Activated CD8-positive, alpha-beta memory T cell treated with anti-CD3 and anti-CD28 coated beads, Interleukin-2, amount 50 U/mL, for 4 hours (primary cell): ENCODE measurements at regions not wholly inside any gene's neighbourhood (a gene's known extent, or its start where the extent isn't known, plus 50 kb on each side); places are given as distances from the start of the nearest gene placed in this dataset.

Experiments
- DNase-seq: peaks from one replicate; pipeline ENCODE4 v3.0.0-alpha.2; 2020

GRCh38 chr2:122955776-122956175 lies 1069.3 kb upstream of the CNTNAP5 start:
- DNase-seq, result no peak

DNA sequence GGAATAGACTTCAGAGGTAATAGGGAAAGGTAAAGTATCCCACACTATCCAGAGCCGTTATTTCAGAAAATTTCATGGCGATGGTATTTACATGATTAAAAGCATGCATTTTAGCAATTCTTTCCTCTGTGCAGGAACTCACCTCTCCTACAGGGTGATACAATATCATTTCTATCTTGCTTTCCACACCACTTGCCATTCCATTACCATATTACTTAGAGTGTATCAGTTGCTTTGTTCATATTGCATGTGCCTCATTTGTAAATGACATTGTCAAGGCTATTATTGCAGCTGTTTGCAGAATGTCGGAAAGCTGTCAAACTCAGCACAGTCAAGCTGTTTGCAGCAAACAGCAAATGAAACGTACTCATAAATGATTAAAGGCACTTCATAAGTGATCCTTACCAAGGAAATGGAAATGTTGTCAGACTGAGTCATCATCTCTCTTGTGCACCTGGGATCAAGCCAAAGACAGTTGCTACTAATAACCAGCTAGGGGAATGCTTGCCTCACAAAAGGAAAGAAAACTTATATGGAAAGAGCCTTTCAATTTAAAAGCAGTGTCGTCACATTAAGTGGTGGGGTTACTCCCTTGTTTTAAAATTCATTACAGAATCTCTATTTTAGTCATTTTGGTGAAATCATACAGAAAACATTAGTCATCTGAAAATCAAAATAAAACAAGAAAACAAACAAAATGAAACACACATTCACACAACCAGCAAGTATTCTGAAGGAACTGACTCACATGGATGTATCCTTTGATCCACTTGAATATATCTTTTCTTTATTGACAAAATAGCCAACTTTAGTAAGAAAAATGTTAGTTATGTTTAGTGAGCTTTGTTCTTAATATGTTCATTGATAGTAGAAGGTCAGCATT lies 1064.1 kb upstream of the CNTNAP5 start:
- no peak for DNase-seq

GRCh38 chr2:122966461-122966860 lies 1058.6 kb upstream of the CNTNAP5 start:
- no peak for DNase-seq

GRCh38 chr2:122977580-122977979 lies 1047.5 kb upstream of the CNTNAP5 start:
- no peak for DNase-seq

GRCh38 chr2:122980671-122981070 lies 1044.4 kb upstream of the CNTNAP5 start:
- DNase-seq, result no peak

GRCh38 chr2:122982936-122983335 lies 1042.2 kb upstream of the CNTNAP5 start:
- DNase-seq, result no peak

- DNase-seq, result no peak
Measured at GRCh38 chr2:122988395-122989221, 1036.5 kb upstream of the CNTNAP5 start.

- no peak for DNase-seq
Measured at GRCh38 chr2:122993592-122993991, 1031.5 kb upstream of the CNTNAP5 start.

DNA sequence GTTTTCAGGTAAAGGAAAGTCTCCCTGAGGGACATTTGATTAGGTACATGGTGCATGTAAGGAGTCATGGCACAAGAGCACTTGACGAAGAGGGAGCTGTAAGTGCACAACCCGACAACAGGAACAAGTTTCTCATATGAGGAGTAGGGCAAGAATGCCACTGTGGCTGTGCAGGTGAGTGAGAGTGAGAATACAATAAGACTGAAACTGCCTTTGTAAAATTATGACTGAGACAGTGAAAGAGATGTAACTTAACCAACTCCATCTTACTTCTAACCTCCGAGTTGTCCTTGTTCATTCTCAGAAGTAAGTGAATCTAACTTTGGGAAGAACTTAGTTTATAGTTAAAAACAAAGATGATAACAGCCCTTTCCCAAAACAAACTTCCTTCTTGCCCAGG lies 1025.8 kb upstream of the CNTNAP5 start:
- DNase-seq, result no peak

GRCh38 chr2:122999821-123000220 lies 1025.3 kb upstream of the CNTNAP5 start:
- DNase-seq, result no peak

- DNase-seq, result no peak
Measured at GRCh38 chr2:123002660-123003248, 1022.3 kb upstream of the CNTNAP5 start.

GRCh38 chr2:123015186-123015585 lies 1009.9 kb upstream of the CNTNAP5 start:
- DNase-seq, result no peak

- no peak for DNase-seq
Measured at GRCh38 chr2:123035541-123035940, 989.5 kb upstream of the CNTNAP5 start.

- no peak for DNase-seq
Measured at GRCh38 chr2:123036300-123036699, 988.8 kb upstream of the CNTNAP5 start.

GRCh38 chr2:123040506-123040905 lies 984.6 kb upstream of the CNTNAP5 start:
- no peak for DNase-seq

DNA sequence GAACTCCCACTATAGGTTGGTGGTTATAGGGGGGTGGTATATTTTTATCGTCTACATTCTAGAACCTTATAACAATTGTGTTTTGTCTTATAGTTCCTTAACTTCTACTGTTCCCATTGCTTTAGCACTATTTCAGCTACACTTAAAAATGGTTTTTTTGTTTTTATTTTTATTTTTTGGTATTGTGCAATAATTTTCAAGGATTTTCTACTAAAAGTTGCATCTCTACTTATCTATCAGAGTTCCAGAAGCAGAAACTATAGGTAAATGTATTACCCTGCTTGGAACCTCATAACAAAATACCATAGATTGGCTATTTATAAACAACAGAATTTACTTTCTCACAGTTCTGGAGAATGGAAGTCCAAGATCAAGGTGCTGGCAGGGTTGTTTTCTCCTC lies 981.6 kb upstream of the CNTNAP5 start:
- no peak for DNase-seq

DNA sequence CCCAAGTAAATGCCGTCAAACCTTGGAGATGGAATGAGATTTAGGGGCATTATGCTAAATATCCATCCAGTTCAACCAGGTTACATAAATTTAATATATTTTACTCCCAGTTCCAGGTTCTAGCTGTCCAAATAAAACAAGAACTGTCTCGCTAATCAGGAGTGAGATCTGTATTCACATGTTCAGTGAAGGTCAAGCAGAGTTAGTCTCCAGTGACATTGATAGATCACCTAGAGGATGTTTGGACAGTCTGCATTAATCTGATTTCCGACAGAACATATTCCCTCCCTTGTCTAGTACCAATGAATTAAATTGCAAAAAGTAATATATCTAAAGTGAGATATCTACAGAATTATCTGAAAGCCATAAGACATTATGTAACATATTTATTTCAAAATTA lies 979.4 kb upstream of the CNTNAP5 start:
- no peak for DNase-seq

DNA sequence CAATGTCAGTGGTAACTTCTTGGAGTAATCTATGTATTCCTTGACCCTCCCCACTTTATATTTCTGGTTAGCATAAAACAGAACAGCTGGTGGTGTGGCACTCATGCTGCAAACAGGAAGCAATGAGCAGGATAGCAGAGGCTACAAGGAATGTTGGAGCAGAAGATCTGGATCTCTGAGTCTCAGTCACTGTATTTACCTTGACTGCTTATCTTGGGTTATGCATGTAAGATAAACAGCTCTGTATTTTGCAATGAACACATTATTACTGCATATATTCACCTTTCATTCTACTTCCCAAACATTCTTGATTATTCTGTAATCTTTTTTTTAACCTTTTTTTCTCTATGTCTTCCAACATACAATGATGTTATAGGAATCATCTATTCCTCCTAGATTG lies 977.9 kb upstream of the CNTNAP5 start:
- DNase-seq, result no peak

- DNase-seq, result no peak
Measured at GRCh38 chr2:123051136-123051535, 974.0 kb upstream of the CNTNAP5 start.

DNA sequence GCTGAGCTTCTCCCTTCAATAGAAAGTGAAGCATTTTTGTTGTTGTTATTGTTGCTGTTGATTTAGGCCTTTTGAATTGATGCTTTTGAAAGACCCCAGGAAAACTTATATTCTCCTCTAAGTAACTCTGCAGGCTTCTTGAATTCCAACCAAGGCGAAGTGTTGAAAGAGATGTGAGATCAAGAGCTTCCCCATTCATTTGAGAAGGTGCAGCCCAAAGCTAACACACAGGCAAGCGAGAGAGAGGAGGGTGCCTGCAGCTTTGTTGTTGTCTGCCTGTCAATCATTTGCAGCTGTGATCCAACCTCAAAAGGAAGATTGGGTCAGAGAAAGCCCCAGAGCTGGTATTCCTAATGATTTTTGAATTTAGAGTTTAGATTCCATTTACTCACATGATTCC lies 963.6 kb upstream of the CNTNAP5 start:
- no peak for DNase-seq

DNA sequence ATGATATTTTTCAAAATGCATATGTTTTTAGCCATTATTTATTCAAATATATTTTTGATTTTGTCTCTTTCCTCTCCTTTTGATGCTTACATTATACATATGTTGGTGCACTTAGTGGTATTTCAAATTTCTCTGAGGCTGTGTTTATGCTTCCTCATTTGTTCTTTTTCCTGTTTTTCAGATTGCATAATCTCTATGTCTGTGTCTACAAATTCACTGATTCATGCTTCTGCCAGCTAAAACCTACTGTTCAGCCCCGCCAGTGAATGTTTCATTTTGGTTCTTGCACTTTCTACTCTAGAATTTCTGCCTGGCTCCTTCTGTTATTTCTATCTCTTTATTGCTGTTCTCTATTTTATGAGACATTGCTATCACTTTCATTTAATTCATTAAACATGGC lies 951.7 kb upstream of the CNTNAP5 start:
- DNase-seq, result no peak

- DNase-seq, result no peak
Measured at GRCh38 chr2:123073956-123074355, 951.1 kb upstream of the CNTNAP5 start.

- DNase-seq, result no peak
Measured at GRCh38 chr2:123077101-123077500, 948.0 kb upstream of the CNTNAP5 start.

DNA sequence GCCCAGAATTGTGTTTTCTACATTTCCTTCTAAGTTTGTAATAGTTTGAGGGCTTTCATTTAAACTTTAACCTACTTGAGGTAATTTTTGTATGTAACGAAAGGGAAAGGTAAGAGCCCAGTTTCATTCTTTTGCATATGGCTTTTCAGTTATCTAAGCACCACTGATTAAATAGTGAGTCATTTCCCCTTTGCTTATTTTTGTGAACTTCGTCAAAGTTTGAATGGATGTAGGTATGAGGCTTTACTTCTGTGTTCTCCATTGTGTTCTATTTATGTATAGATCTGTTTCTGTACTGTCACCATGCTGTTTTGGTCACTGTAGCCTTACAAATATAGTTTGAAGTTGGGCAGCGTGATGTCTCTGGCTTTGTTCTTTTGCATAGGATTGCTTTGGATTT lies 944.8 kb upstream of the CNTNAP5 start:
- DNase-seq, result no peak
